NCI-H128 (cell line): ENCODE measurements at regions not wholly inside any gene's neighbourhood (a gene's known extent, or its start where the extent isn't known, plus 50 kb on each side); places are given as distances from the start of the nearest gene placed in this dataset.

Experiments used
- DNase-seq: peaks from one replicate; lab custom pipeline; 2025; ENCODE audit not compliant: unreplicated experiment; lab: John Stamatoyannopoulos, UW

GRCh38 chr6:26196846-26197635 is 109.8 kb downstream of the HFE start:
- peak; percentile 62 for DNase-seq

DNA sequence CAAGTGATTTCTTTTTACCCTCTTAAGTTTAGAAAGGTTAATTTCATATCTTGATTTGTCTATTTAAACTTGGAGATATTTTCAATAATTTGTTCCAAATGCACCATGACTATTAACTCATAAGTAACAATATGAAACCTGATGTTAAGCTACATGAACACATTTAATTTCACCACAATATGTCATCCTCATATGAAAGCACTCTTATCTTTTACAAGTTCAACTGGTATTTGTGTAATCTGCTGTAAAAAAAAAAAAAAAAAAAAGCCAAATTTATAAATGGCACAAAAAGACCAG is 110.4 kb downstream of the HFE start:
- no peak for DNase-seq

DNA sequence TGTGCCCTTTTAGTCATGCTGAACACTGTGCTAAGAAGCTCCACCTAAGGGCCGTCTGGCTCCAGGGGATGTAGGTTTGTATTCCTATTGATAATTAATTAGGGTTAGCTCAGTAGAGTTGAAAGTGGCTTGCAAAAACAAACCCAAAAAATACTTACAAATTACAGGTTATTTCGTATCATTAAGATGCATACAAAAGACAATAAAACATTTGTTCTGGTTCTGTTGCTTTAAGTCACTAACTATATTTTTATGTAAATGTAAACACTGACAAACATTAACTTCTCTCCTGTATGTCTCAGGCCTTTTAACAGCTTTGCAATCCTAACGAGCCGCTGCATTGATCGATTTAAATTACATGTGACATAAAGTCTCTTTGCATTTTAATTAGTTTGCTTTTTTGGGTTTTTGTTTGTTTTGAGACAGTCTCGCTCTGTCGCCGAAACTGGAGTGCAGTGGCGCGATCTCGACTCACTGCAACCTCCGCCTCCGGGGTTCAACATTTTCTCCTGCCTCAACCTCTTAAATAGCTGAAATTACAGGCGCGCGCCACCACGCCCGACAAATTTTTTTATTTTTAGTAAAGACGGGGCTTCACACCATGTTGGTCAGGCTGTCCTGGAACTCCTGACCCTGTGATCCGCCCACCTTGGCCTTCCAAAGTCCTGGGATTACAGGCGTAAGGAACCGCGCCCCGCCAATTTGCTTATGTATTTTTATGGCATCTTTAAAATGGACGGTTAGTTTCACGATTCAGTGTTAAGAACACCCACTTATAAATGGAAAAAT is 110.9 kb downstream of the HFE start:
- DNase-seq, result no peak

GRCh38 chr6:26198722-26199056 is 111.5 kb downstream of the HFE start:
- no peak for DNase-seq

GRCh38 chr6:26199057-26199772 is 112.0 kb downstream of the HFE start:
- peak; percentile 64 for DNase-seq

DNA sequence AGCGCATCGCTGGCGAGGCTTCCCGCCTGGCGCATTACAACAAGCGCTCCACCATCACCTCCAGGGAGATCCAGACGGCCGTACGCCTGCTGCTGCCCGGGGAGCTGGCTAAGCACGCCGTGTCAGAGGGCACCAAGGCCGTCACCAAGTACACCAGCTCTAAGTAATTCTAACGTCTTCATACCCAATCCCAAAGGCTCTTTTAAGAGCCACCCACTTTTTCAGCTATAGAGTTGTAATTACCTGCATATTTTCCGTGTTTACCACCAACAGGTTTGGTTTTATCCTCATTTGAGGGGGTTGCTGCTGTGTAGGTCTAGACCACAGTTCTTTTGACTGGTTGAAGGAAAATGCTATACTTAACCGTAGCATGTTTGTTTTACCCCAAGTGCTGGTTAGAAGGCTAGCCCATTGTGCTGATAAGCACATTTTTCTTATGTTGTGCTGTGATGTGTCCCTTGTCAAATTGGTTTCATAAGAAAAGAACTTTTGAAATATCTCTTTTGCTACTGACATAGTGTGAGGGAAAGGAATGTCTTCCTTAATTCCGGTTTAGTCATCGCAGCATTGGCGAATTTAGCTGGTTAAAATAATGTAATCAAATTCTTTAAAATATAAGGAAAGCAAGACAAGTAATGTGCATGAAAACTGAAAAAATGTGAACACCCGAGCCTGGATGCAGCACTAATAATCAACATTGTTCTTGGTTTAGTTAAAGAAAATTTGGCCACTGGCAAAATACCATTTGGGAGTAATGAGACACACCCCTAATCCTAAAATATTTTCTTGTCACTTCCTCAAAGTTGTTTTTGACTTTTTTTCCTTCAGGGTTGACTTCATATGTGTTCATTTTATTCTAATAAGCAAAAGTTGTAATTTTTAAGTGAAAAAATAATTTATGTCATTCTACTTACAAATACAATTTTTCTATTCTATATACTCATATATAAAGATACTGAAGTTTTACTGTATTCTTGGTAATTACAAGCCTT is 112.8 kb downstream of the HFE start:
- DNase-seq, result no peak

DNA sequence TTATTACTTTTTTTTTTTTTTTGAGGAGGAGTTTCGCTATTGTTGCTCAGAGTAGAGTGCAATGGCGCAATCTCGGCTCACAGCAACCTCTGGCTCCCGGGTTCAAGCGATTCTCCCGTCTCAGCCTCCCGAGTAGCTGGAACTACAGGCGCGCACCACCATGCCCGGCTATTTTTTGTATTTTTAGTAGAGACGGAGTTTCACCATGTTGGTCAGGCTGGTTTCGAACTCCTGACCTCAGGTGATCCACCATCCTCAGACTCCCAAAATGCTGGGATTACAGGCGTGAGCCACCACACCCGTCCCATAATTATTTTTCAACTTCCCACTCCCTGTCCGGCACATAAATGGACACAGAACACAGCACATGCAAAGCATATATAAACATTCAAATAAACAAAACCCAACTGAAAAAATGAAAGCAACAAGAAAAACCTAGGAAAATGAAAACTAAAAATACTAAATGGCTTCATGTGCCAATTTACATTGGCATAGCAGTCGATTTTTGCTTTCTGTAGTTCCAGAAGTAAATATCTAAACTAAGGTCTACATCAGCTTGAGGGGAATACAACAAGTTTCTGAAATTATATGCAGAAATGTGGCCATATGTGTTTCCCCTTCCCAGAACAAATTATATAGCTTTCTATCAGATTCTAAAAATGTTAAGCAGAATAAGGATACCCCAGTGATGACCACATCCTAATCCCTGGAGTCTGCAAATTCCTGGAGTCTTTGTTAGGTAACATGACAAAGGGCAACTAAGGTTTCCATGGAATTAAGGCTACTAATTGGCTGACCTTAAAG is 113.9 kb downstream of the HFE start:
- no peak for DNase-seq

DNA sequence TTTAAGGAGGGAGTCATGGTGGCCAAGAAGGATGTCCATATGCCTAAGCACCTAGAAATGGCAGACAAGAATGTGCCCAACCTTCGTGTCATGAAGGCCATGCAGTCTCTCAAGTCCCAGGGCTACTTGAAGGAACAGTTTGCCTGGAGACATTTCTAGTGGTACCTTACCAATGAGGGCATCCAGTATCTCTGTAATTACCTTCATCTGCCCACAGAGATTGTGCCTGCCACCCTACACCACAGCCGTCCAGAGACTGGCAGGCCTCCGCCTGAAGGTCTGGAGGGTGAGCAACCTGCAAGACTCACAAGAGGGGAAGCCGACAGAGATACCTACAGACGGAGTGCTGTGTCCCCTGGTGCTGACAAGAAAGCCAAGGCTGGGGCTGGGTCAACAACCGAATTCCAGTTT is 115.0 kb downstream of the HFE start:
- DNase-seq, result no peak

GRCh38 chr6:26202811-26203583 is 115.8 kb downstream of the HFE start:
- no peak for DNase-seq

- DNase-seq, result peak; percentile 96
These were observed 117.3 kb downstream of the HFE start for GRCh38 chr6:26204332-26205160.

DNA sequence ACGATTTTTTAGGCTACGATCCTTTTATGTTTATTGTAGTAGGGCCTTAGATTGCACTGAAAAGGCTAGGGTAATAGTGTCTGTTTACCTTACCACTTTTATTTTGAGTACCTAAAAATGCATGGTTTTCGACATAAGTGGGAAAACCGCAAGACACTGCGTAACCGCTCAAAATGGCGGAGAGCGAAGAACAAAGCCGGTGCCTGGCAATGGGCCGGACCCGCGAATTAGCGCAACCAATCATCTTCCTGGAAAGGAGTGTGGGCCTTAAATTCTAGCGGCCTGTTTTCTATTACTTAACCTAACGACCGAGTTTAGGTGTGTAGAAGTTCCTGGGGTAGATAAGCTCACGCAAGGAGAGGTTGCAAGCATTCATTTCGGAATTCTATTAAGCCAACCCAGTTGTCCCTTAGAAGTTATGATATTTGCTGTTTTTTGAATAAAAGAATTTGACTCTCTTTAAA is 118.0 kb downstream of the HFE start:
- DNase-seq, result peak; percentile 61

DNA sequence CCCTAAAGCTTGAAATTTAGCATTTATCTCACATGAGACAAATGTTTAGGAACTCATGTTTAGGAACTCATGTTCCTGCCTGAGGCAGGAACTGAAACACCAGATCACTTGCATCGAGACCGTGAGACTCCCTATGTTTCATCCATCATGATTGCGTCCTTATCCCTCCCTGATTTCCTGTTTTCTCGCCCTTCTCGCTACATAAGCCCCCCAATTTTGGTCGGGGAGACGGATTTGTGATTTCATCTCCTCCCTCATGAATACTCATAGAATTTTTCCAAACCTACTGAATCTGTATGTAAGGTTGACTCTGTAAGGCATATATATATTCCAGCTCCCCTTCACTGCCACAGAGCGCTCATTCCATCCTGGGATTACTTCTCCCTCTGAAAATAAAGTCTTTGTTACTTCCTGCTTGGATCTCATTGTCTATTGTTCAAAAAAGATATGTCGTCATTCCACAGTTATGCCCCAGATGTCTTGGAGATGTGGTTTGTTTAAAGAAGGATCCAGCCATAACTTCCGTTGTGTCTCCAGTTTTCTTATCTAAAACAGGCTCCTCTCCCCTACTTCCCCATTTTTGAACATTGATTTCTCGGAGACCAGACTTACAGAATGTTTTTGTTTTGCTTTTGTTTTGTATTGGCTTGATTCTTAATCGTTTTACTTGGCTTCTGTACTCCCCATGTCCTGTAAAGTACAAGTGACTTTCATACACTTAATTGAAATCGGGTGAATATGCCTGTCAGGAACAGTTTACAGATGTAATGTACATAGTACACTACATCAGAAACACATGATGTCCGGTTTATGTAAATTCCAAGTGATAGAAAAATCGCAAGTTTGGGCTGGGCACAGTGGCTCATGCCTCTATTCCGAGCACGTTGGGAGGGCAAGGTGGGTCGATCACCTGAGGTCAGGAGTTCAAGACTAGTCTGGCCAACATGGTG is 118.7 kb downstream of the HFE start:
- no peak for DNase-seq

GRCh38 chr6:26206868-26207801 is 119.9 kb downstream of the HFE start:
- no peak for DNase-seq

DNA sequence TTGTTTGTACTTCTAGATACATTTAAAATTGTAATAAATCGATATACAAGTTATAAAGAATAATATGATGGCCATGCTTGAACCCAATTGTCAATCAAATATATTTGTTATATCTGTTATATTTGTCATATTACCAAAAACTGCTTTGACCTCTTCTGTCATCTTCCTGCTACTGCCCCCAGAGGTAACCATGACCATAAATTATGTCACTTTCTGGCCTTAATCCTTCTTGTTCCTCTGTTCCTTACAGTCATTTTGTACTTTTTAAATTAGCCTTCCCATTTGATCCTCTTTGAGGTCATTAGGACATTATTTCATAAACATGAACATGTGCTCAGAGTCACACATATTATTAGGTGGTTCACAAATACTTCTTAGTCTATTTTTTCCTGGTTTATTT is 124.7 kb downstream of the HFE start:
- no peak for DNase-seq

DNA sequence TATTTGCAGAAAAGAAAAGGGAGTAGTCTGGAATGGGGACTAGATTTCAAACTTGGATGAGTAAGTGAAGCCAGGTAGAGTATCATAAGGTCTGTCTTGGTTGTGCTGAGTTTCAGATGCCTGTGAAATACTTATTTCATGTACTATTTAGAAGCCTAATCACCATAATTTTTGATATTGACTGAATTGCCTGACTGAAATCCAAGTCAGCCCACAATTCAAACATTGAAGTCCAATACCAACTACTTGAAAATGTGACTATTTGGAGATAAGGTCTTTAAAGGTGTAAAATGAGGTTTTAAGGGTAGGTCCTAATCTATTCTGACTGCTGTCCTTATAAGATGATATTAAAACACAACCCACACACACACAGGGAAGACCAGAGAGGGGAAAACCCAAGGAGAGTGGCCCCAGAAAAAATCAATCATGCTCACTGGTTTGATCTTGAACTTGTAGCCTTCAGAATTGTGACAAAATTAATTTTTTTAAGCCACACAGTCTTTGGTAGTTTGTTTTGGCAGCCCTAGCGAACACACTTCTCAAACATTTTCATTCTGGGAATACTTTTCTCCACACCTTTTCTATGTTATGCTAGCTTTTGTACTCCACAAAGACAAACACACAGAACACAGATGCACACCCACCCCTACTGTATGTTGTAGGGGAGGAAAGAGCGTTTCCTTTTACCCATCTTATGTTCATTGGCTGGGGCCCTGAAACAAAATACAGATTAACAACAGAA is 126.3 kb downstream of the HFE start:
- no peak for DNase-seq
